ENCODE measurements at regions not wholly inside any gene's neighbourhood (a gene's known extent, or its start where the extent isn't known, plus 50 kb on each side); places are given as distances from the start of the nearest gene placed in this dataset.

GRCh38 chr2:185628985-185629384 lies 109.6 kb upstream of the FSIP2 start:
- no peak overlapping the region for H3K4me3 ChIP-seq (ENCODE audit: low read depth, low read length)
- peak; percentile 8 for DNase-seq (ENCODE audit: low read depth)
- peak; percentile 52 for TF ChIP-seq CTCF (IDR thresholded peaks at IDR 0.05; ENCODE audit: low read depth, low read length, missing control alignments)

- H3K4me3 ChIP-seq (ENCODE audit: low read depth, low read length): no peak overlapping the region
- DNase-seq (ENCODE audit: low read depth): no peak
- no peak for TF ChIP-seq CTCF (IDR thresholded peaks at IDR 0.05; ENCODE audit: low read depth, low read length, missing control alignments)
Observed at GRCh38 chr2:185633621-185634020, 105.0 kb upstream of the FSIP2 start.

- no peak for TF ChIP-seq CTCF (IDR thresholded peaks at IDR 0.05; ENCODE audit: low read depth, low read length, missing control alignments)
- H3K4me3 ChIP-seq (ENCODE audit: low read depth, low read length): no peak overlapping the region
- no peak for DNase-seq (ENCODE audit: low read depth)
Observed at GRCh38 chr2:185638771-185639170, 99.8 kb upstream of the FSIP2 start.

GRCh38 chr2:185640588-185640987 lies 98.0 kb upstream of the FSIP2 start:
- no peak overlapping the region for H3K4me3 ChIP-seq (ENCODE audit: low read depth, low read length)
- DNase-seq (ENCODE audit: low read depth): no peak
- no peak for TF ChIP-seq CTCF (IDR thresholded peaks at IDR 0.05; ENCODE audit: low read depth, low read length, missing control alignments)

GRCh38 chr2:185643434-185643833 lies 95.2 kb upstream of the FSIP2 start:
- DNase-seq (ENCODE audit: low read depth): no peak
- no peak overlapping the region for H3K4me3 ChIP-seq (ENCODE audit: low read depth, low read length)
- no peak for TF ChIP-seq CTCF (IDR thresholded peaks at IDR 0.05; ENCODE audit: low read depth, low read length, missing control alignments)

GRCh38 chr2:185644828-185645227 lies 93.8 kb upstream of the FSIP2 start:
- no peak for DNase-seq (ENCODE audit: low read depth)
- H3K4me3 ChIP-seq (ENCODE audit: low read depth, low read length): no peak overlapping the region
- TF ChIP-seq CTCF (IDR thresholded peaks at IDR 0.05; ENCODE audit: low read depth, low read length, missing control alignments): no peak

GRCh38 chr2:185645529-185645928 lies 93.1 kb upstream of the FSIP2 start:
- no peak for TF ChIP-seq CTCF (IDR thresholded peaks at IDR 0.05; ENCODE audit: low read depth, low read length, missing control alignments)

More at GRCh38 chr2:185645529-185645928, 93.1 kb upstream of the FSIP2 start:
- no peak for DNase-seq (ENCODE audit: low read depth)
- no peak overlapping the region for H3K4me3 ChIP-seq (ENCODE audit: low read depth, low read length)
